ENCODE measurements at regions not wholly inside any gene's neighbourhood (a gene's known extent, or its start where the extent isn't known, plus 50 kb on each side); places are given as distances from the start of the nearest gene placed in this dataset.

DNA sequence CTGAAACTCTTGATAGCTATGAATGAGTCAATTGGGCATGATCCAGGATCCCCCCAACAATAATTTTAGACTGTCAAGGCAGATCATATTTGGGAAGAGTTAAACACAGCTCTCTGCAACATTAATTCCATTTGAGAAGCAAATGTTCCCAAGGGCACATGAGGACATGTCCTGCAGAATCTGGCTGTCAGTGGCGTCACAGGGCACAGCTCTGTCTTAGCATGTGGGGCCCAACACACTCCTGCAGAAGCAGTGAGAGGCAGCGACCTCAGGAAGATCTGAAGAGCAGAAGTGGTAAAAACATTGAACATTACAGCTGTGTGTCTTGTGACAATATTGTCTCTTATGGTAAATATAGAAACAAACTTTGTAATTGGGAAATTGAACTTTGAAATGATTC is 197.1 kb upstream of the PBX1 start:
- peaks cover 37% of the 10 kb centered on the region for H3K9me3 Mint-ChIP-seq
- H3K4me3 Mint-ChIP-seq = no peak overlapping the region
- no peaks in the 10 kb centered on the region for H3K27me3 Mint-ChIP-seq (ENCODE audit: low read depth)
- H3K36me3 Mint-ChIP-seq (ENCODE audit: low read depth) = no peaks in the 10 kb centered on the region
- DNase-seq (ENCODE audit: low spot score) = no peak
- no peak overlapping the region for H3K27ac Mint-ChIP-seq
- no peaks in the 10 kb centered on the region for H3K4me1 Mint-ChIP-seq (ENCODE audit: low read depth)

DNA sequence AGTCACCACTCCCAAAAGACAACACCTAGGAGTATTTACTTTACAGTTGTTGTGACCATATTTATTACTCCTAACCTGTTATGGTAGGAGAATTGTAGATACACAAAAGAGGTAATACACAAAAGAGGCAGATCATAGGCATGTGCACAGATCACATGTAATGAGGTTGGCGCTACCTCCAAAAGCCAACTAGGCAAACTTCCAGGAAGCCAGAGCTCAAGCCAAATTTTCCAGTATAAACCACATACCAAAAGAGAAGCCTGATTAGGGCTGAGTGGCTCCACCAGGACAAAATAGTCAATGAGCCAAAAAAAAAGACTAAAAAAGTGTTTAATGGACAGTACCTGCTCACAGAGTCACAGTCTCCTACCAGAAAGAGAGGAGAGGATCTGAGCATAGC is 195.0 kb upstream of the PBX1 start:
- Mint-ChIP-seq H3K27me3 (ENCODE audit: low read depth) (no peaks in the 10 kb centered on the region), H3K4me1 (ENCODE audit: low read depth) (no peaks in the 10 kb centered on the region), H3K4me3 (no peak overlapping the region), H3K27ac (no peak overlapping the region), H3K36me3 (ENCODE audit: low read depth) (no peaks in the 10 kb centered on the region), H3K9me3 (peaks cover 42% of the 10 kb centered on the region)
- DNase-seq (ENCODE audit: low spot score) = no peak

DNA sequence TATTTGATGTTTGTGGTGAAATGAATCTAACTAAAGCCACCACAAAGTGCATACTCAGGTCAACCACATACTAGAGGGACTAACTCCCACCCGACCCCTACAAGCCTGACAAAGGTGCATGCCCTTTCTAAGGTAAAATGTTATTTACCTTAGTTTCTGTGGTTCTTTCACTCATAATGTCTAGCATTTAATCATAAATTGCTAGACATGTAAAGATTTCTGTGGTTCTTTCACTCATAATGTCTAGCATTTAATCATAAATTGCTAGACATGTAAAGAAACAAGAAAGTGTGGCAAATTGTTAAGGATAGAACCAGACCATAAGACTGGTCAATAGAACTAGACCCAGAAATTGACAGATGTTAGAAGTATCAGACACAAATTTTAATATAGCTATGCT is 193.0 kb upstream of the PBX1 start:
- Mint-ChIP-seq H3K27ac (no peak overlapping the region), H3K9me3 (peaks cover 36% of the 10 kb centered on the region), H3K36me3 (ENCODE audit: low read depth) (no peaks in the 10 kb centered on the region), H3K4me3 (no peak overlapping the region), H3K4me1 (ENCODE audit: low read depth) (no peaks in the 10 kb centered on the region), H3K27me3 (ENCODE audit: low read depth) (no peaks in the 10 kb centered on the region)
- no peak for DNase-seq (ENCODE audit: low spot score)

DNA sequence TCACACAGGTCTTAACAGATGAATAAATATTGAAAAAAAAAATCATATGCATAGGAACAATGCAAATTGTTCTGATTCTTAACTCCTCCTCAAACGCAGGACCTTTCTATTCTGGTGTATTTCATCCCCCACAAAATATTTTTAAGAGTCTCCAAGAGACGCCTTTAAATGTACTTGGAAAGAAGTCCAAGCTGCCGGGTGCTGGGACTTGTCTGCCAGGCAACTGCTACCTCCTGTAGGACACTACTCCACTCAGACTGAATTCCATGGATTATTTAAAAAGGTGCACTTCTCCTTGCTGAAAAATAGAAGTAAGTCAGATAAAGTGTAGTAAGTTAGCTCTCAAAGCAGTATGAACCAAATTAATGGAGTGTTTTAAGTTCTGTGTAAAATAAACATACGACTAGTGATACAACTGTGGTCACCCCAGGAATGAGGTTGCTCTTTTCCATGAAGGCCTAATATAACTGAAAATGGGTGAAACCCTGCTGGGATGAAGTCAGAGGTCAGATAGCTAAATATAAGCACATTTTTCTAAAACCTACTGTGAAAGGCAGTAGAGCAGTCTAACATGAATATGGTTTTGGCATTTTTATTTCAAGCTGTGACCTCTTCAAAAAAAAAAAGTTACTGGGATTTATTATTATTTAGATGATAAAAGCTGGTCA is 189.2 kb upstream of the PBX1 start:
- Mint-ChIP-seq H3K9me3 (peaks cover 34% of the 10 kb centered on the region), H3K4me1 (ENCODE audit: low read depth) (no peaks in the 10 kb centered on the region), H3K27me3 (ENCODE audit: low read depth) (no peaks in the 10 kb centered on the region), H3K4me3 (no peak overlapping the region), H3K27ac (no peak overlapping the region), H3K36me3 (ENCODE audit: low read depth) (no peaks in the 10 kb centered on the region)
- DNase-seq (ENCODE audit: low spot score) = no peak

DNA sequence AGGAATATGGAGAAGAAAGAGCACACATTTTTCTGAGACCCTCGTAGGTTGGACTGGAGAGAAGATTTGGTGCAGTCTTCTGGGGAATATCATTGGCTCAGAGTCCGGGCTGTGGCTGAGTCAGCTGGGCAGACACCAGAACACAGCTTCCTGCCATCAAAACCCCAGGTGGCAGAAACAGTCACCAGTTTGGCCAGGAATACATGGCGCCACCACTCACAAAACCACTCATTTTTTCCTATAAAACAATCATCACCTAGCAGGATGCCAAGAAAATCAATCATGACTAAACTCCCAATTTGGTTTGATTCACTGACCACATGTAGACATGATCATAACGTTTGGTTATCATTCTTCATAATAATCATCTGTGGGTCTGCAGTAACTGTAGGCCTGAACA is 178.1 kb upstream of the PBX1 start:
- no peak for DNase-seq (ENCODE audit: low spot score)
- H3K4me1 Mint-ChIP-seq (ENCODE audit: low read depth) = no peaks in the 10 kb centered on the region
- no peaks in the 10 kb centered on the region for H3K36me3 Mint-ChIP-seq (ENCODE audit: low read depth)
- no peak overlapping the region for H3K4me3 Mint-ChIP-seq
- H3K27me3 Mint-ChIP-seq (ENCODE audit: low read depth) = no peaks in the 10 kb centered on the region
- H3K9me3 Mint-ChIP-seq = peaks cover 17% of the 10 kb centered on the region
- H3K27ac Mint-ChIP-seq = no peak overlapping the region

DNA sequence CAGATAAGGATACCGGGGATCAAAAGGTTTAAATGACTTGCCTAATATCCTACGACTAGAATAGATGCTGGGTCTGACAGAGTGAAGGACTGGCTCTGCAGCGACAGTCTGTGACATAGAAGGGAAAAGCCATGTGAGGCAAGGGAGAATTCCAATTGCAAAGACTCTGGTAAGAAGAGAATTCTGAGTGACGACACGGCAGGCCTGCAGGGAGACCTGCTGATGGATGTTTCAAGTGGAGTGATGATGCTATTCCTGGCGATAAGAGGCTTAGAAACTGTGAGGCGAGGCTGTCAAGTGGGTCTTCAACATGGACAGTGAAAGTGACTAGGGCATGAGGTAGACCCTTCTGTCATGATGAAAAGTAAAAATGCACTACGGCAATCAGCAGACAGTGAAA is 176.6 kb upstream of the PBX1 start:
- DNase-seq (ENCODE audit: low spot score) = no peak
- no peaks in the 10 kb centered on the region for H3K4me1 Mint-ChIP-seq (ENCODE audit: low read depth)
- H3K27ac Mint-ChIP-seq = no peak overlapping the region
- no peak overlapping the region for H3K4me3 Mint-ChIP-seq
- H3K9me3 Mint-ChIP-seq = peaks cover 21% of the 10 kb centered on the region
- H3K36me3 Mint-ChIP-seq (ENCODE audit: low read depth) = no peaks in the 10 kb centered on the region
- H3K27me3 Mint-ChIP-seq (ENCODE audit: low read depth) = no peaks in the 10 kb centered on the region

DNA sequence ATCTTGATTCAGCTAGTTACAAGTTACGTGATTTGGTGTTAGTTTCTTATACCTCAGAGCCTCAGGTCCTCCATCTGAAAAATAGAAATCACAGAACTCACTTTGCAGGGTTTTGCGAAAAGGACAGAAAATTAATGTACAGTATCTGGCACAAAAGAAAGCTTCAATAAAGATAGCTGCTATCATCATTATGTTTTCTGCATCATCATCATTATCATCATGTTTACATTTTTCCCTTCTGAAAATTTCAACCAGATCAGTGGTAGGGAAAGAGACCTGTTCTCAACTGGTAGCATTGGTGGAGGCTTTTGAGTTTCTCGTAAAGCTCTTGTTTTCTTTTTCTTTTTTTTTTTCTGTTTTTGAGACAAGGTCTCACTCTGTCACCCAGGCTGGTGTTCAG is 174.7 kb upstream of the PBX1 start:
- Mint-ChIP-seq H3K9me3 (peaks cover 31% of the 10 kb centered on the region), H3K36me3 (ENCODE audit: low read depth) (no peaks in the 10 kb centered on the region), H3K27ac (no peak overlapping the region), H3K4me3 (no peak overlapping the region), H3K4me1 (ENCODE audit: low read depth) (no peaks in the 10 kb centered on the region), H3K27me3 (ENCODE audit: low read depth) (no peaks in the 10 kb centered on the region)
- no peak for DNase-seq (ENCODE audit: low spot score)

DNA sequence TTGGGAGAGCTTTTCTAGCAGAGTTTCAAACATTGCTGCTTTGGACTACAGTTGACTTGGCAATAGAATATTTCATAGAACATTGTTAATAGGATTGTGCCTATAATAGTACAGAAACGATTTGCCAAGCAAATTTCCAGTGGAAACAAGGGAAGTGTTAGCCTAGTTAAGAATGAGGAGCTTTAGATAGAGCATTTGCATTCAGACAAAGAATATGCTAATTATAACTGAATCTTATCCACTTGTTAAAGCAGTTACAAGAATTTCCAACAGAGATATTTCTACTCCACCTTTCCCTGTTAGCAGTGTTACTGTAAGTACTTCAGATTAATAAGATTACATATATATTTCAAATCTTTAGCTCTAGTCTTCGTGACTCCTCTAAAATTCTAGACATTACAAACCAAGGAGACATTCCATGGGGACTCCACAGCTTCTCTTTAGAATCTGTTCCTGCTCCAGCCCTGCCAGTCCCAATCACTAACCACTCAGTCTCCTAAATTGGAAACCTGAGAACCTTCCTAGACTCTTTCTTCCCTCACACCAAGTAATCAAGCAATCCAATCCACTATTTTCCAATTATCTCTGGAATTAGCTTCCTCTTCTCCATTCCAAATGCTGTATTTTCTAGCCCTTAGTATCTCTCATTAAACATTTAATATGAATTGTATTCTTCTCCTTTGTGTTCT is 141.8 kb upstream of the PBX1 start:
- no peaks in the 10 kb centered on the region for H3K4me1 Mint-ChIP-seq (ENCODE audit: low read depth)
- H3K27ac Mint-ChIP-seq = no peak overlapping the region

DNA sequence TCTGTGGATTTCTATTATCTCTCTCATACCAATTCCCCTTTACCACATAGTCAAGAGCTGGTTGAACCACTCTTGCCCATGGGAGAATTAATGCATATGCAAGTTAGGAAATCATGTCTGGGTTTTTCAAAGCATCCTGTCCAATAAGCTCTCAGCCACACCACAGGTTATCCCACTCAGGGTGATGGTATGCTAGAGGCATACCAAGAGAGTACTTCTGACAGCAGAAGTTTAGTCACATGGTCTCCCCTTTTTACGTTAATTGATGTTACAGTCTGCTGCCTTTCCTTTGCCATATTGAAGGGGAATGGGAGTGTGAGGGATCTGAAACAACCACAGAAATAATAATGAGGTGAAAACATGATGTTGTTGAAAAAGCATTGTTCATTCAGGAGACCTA is 135.8 kb upstream of the PBX1 start:
- DNase-seq (ENCODE audit: low spot score) = no peak
- no peaks in the 10 kb centered on the region for H3K27me3 Mint-ChIP-seq (ENCODE audit: low read depth)
- H3K27ac Mint-ChIP-seq = no peak overlapping the region
- H3K9me3 Mint-ChIP-seq = peaks cover 7% of the 10 kb centered on the region
- no peak overlapping the region for H3K4me3 Mint-ChIP-seq
- no peaks in the 10 kb centered on the region for H3K4me1 Mint-ChIP-seq (ENCODE audit: low read depth)
- H3K36me3 Mint-ChIP-seq (ENCODE audit: low read depth) = no peaks in the 10 kb centered on the region

More for the DNA sequence above, 141.8 kb upstream of the PBX1 start:
- no peaks in the 10 kb centered on the region for H3K36me3 Mint-ChIP-seq (ENCODE audit: low read depth)
- peaks cover 12% of the 10 kb centered on the region for H3K9me3 Mint-ChIP-seq
- H3K4me3 Mint-ChIP-seq = no peak overlapping the region
- H3K27me3 Mint-ChIP-seq (ENCODE audit: low read depth) = no peaks in the 10 kb centered on the region
- DNase-seq (ENCODE audit: low spot score) = no peak

DNA sequence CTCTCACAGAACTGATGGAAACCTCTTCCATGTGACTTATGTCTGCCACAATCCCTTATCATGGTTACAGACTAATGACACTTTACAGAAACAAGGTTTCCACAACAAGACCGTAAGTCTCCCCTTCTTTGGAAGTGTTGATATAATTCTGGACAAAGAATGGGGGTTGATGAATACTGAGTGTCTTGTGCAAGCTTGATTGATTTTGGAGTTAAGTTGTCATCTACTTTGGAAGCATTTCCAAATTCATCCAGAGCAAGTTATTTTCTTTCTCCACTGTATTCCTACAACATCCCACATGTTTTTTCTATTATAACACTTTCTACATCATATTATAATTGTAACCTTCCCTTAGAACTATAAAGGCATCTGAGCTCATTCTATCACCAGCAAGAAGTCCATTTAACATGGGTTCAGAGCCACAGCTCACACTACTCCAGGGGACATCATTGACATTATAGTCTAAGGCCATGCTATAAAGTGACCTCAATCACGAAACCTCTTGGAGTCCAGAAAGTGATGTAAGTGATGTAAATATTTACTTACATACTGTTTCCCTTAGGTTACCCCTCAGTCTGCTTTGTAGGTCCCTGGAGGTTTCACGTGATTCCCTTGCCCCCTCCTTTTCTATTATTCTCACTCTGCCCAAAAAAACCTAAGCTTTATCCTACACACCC is 125.7 kb upstream of the PBX1 start:
- Mint-ChIP-seq H3K4me1 (ENCODE audit: low read depth) (no peaks in the 10 kb centered on the region), H3K36me3 (ENCODE audit: low read depth) (no peaks in the 10 kb centered on the region)

DNA sequence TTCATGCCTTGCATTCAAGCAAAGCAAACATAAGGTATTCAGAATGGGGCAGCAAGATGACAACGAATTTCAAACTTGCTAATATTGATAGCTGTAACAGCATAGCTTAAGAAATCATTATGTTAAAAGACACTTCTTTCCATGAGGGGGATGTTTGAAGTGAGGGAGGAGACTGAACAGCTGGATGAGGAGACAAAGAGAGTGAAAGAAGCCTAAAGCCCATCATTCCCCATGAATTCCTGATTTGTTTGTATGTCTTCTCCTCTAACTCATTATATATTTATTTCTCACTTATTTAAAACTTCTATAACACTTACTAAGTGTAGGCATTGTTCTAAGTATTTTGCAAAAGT is 125.2 kb upstream of the PBX1 start:
- Mint-ChIP-seq H3K27me3 (ENCODE audit: low read depth) (no peaks in the 10 kb centered on the region), H3K4me1 (ENCODE audit: low read depth) (no peaks in the 10 kb centered on the region), H3K9me3 (no peaks in the 10 kb centered on the region), H3K4me3 (no peak overlapping the region), H3K27ac (no peak overlapping the region), H3K36me3 (ENCODE audit: low read depth) (no peaks in the 10 kb centered on the region)
- no peak for DNase-seq (ENCODE audit: low spot score)

More for the DNA sequence above, 125.7 kb upstream of the PBX1 start:
- Mint-ChIP-seq H3K9me3 (no peaks in the 10 kb centered on the region), H3K4me3 (no peak overlapping the region), H3K27ac (no peak overlapping the region), H3K27me3 (ENCODE audit: low read depth) (no peaks in the 10 kb centered on the region)
- no peak for DNase-seq (ENCODE audit: low spot score)

DNA sequence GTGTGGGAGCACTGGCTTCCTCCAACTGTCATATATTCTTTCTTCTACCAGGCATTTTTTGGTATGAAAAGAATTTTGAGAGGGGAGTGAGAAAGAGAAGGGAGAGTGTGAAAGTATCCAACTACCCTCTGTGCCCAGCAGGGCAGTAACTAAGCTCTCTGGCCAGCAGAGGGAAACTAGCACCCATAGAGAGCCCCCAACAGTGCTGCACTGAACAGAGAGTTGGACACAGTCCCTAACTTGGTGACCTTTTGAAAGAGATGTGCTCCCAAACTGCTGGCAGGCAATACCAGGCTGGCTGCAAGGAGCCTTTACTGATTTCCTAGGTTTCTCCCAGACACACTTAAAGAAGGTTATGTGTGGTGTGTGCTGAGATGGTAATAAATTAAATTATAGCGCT is 118.8 kb upstream of the PBX1 start:
- Mint-ChIP-seq H3K27me3 (ENCODE audit: low read depth) (no peaks in the 10 kb centered on the region), H3K4me1 (ENCODE audit: low read depth) (no peaks in the 10 kb centered on the region), H3K9me3 (no peaks in the 10 kb centered on the region), H3K4me3 (no peak overlapping the region), H3K27ac (no peak overlapping the region), H3K36me3 (ENCODE audit: low read depth) (no peaks in the 10 kb centered on the region)
- no peak for DNase-seq (ENCODE audit: low spot score)

DNA sequence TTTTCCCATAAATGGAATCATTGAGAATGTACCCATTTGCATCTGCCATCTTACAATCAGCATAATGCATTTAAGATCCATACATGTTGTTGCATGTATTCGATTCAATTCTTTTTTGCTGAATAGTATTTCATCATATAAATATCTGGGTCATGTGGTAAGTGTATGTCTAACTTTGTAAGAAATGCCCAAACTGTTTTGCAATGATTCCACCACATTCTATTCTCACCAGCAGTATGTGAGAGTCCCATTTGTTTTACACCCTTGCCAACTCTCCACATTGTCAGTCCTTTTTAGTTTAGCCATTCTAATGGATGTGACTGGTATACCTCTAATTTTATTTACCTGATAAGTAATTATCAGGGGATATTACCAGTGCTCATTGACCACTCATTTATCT is 115.8 kb upstream of the PBX1 start:
- Mint-ChIP-seq H3K36me3 (ENCODE audit: low read depth) (no peaks in the 10 kb centered on the region), H3K9me3 (peaks cover 10% of the 10 kb centered on the region), H3K27ac (no peak overlapping the region), H3K4me3 (no peak overlapping the region), H3K4me1 (ENCODE audit: low read depth) (no peaks in the 10 kb centered on the region), H3K27me3 (ENCODE audit: low read depth) (no peaks in the 10 kb centered on the region)
- DNase-seq (ENCODE audit: low spot score) = no peak

DNA sequence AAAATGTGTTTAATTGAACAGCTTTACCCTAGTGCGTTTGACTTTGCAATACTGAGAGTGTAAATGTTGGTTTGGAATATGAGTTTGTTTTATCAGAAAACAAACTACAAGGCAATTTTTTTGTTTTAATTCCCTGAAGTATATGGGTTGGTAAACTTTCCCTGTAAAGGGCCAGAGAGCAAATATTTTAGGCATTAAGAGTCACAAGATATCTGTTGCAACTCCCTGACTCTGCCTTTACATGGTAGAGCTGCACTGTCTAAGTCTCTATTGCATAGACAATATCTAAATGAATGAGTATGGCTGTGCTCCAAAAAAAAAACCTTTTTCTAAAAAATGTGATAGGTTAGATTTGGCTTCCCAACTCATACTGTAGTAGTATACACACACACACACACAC is 115.1 kb upstream of the PBX1 start:
- H3K27ac Mint-ChIP-seq = no peak overlapping the region
- no peaks in the 10 kb centered on the region for H3K27me3 Mint-ChIP-seq (ENCODE audit: low read depth)
- no peaks in the 10 kb centered on the region for H3K4me1 Mint-ChIP-seq (ENCODE audit: low read depth)
- H3K9me3 Mint-ChIP-seq = peaks cover 10% of the 10 kb centered on the region
- no peak overlapping the region for H3K4me3 Mint-ChIP-seq
- no peak for DNase-seq (ENCODE audit: low spot score)
- no peaks in the 10 kb centered on the region for H3K36me3 Mint-ChIP-seq (ENCODE audit: low read depth)
